Fibroblast of lung (primary cell): ENCODE measurements at regions not wholly inside any gene's neighbourhood (a gene's known extent, or its start where the extent isn't known, plus 50 kb on each side); places are given as distances from the start of the nearest gene placed in this dataset.

Experiments
- DNase-seq, 2 donors: peaks; one replicate each; pipeline versions ENCODE4 v3.0.0 to v3.0.0-alpha.2; 2010; ENCODE audit warnings: low read depth in 2 of 2
- H2AFZ ChIP-seq: 2 replicates; pipeline ENCODE4 v1.5.1; 2012; ENCODE audit warnings: low read length, control low read depth, inconsistent platforms
- H3K27ac ChIP-seq: 2 replicates; pipeline ENCODE4 v1.5.1; 2011; ENCODE audit warnings: low read length, control low read depth; ENCODE audit not compliant: insufficient read depth
- H3K27me3 ChIP-seq: 2 replicates; pipeline ENCODE4 v1.5.1; 2011; ENCODE audit warnings: mild to moderate bottlenecking, low read length; ENCODE audit not compliant: control insufficient read depth, insufficient read depth
- H3K36me3 ChIP-seq: 2 replicates; pipeline ENCODE4 v1.5.1; 2011; ENCODE audit warnings: low read length; ENCODE audit not compliant: control insufficient read depth, insufficient read depth
- H3K4me1 ChIP-seq: 2 replicates; pipeline ENCODE4 v1.5.1; 2011; ENCODE audit warnings: low read length; ENCODE audit not compliant: control insufficient read depth, insufficient read depth; ENCODE audit errors: extremely low read depth
- H3K4me2 ChIP-seq: 2 replicates; pipeline ENCODE4 v1.5.1; 2011; ENCODE audit warnings: low read length, control low read depth; ENCODE audit not compliant: insufficient read depth; ENCODE audit errors: extremely low read depth
- H3K4me3 ChIP-seq, 4 experiments: fragments of 200-600 bp in 1 of 4; sonication (generic) in 1 of 4; replicated peaks in 1 of 4; 2 replicates each; pipeline ENCODE4 v1.5.1; 2011 to 2016; ENCODE audit warnings: low read length in 4 of 4, low read depth in 3 of 4, mild to moderate bottlenecking in 3 of 4, control low read depth in 2 of 4, inconsistent platforms in 1 of 4, mixed read lengths in 1 of 4; ENCODE audit not compliant: insufficient read depth in 1 of 4; ENCODE audit errors: control extremely low read depth in 1 of 4
- H3K79me2 ChIP-seq: 2 replicates; pipeline ENCODE4 v1.5.1; 2012; ENCODE audit warnings: mild to moderate bottlenecking, low read length, inconsistent platforms; ENCODE audit not compliant: control insufficient read depth, insufficient read depth
- H3K9ac ChIP-seq: 2 replicates; pipeline ENCODE4 v1.5.1; 2011; ENCODE audit warnings: mild to moderate bottlenecking, low read length, control low read depth; ENCODE audit not compliant: insufficient read depth
- H3K9me3 ChIP-seq: 2 replicates; pipeline ENCODE4 v1.5.1; 2012; ENCODE audit warnings: low read depth, low read length; ENCODE audit not compliant: control insufficient read depth, insufficient read depth
- H4K20me1 ChIP-seq: 2 replicates; pipeline ENCODE4 v1.5.1; 2011; ENCODE audit warnings: low read length; ENCODE audit not compliant: control insufficient read depth, insufficient read depth; ENCODE audit errors: extremely low read depth
- CTCF ChIP-seq, 2 donors: IDR thresholded peaks in 1 of 2; conservative IDR thresholded peaks in 1 of 2; 1 replicate in 1 of 2; 2 replicates in 1 of 2; pipeline ENCODE4 v1.5.1; 2011 to 2012; ENCODE audit warnings: low read length in 2 of 2, control low read depth in 1 of 2, inconsistent platforms in 1 of 2, low read depth in 1 of 2, mild to moderate bottlenecking in 1 of 2
- EZH2 ChIP-seq: IDR thresholded peaks from 2 replicates; pipeline ENCODE4 v1.5.1; 2012; ENCODE audit warnings: low read length, control low read depth, mild to moderate bottlenecking; ENCODE audit errors: missing control alignments

DNA sequence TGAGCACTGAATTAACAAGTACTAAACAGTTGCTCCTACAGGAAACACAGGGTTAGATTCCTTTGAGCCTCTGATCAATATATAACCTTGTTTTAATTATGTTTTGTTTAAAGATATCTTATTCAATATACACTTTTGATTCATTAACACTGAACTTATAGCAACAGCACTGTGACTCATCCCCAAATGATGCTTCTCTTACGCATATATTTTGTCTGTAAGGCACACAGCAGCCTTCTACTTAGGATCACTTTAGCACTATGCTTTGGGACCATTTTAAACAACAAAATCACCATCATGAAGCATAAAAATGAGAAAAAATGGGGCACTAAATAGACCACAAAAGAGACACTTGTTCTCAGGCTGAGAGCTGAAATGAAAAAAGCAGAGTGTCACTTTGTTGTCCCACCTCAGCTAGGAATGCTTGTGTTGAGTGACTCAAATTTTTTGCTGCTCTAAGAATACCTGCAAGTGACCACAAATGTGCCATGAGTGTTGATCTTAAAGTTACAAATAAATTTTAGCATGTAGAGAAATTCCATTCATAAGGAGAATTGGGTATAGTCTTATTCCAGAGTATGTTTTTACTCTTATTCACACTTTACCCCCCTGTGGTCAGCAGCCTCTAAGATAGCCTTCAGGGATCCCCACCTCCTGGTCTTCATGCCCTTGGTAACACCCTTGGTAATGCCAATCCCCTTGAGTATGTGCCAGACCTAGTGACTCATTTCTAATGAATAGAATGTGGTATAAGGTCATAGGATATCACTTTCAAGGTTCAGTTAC, 252.7 kb upstream of the IL12B start:
- no peaks in the 10 kb centered on the region for H3K9me3 ChIP-seq
- no peaks in the 10 kb centered on the region for H4K20me1 ChIP-seq
- no peaks in the 10 kb centered on the region for H3K36me3 ChIP-seq
- no peak overlapping the region for H2AFZ ChIP-seq
- H3K4me3 ChIP-seq: no peak overlapping the region
- no peak overlapping the region for H3K27ac ChIP-seq
- H3K79me2 ChIP-seq: no peaks in the 10 kb centered on the region
- no peaks in the 10 kb centered on the region for H3K27me3 ChIP-seq
- TF ChIP-seq EZH2 (no peak), CTCF (conservative IDR thresholded peaks at IDR 0.05 in 1 of 2, IDR thresholded peaks at IDR 0.05 in 1 of 2; ENCODE audit: low read depth in 1 of 2, low read length in 2 of 2) (no peak)
- peak; percentile 43 to 69 for DNase-seq
- H3K4me1 ChIP-seq: no peaks in the 10 kb centered on the region
- no peak overlapping the region for H3K4me2 ChIP-seq
- no peak overlapping the region for H3K9ac ChIP-seq

DNA sequence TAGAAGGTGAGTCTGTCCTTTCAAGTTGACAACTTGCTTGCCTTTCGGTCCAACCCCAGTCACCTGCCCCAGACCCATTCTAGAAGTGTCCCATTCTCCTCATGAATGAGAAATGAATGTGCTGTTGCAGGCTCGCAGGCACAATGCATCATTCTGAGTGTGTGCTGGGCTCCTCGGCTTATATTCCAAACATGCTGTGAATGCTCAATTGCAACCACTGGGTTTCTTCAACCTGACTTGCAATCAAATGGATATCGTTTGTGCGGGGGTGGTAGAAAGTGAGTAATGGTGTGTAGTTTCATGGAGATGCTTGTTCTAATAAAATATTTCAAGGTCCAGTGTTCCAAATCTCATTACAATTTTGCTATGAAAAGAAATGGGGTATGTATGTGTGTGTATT, 256.6 kb upstream of the IL12B start:
- TF ChIP-seq EZH2: no peak
- TF ChIP-seq CTCF (conservative IDR thresholded peaks at IDR 0.05 in 1 of 2, IDR thresholded peaks at IDR 0.05 in 1 of 2; ENCODE audit: low read depth in 1 of 2, low read length in 2 of 2): no peak
- H3K4me3 ChIP-seq: no peak overlapping the region
- H4K20me1 ChIP-seq: no peaks in the 10 kb centered on the region
- no peaks in the 10 kb centered on the region for H3K27me3 ChIP-seq
- H2AFZ ChIP-seq: no peak overlapping the region
- H3K9ac ChIP-seq: no peak overlapping the region
- DNase-seq: peak in 1 of 2 donors; percentile 65
- H3K4me1 ChIP-seq: no peaks in the 10 kb centered on the region
- H3K9me3 ChIP-seq: no peaks in the 10 kb centered on the region
- no peak overlapping the region for H3K4me2 ChIP-seq
- H3K36me3 ChIP-seq: no peaks in the 10 kb centered on the region
- no peaks in the 10 kb centered on the region for H3K79me2 ChIP-seq
- no peak overlapping the region for H3K27ac ChIP-seq

DNA sequence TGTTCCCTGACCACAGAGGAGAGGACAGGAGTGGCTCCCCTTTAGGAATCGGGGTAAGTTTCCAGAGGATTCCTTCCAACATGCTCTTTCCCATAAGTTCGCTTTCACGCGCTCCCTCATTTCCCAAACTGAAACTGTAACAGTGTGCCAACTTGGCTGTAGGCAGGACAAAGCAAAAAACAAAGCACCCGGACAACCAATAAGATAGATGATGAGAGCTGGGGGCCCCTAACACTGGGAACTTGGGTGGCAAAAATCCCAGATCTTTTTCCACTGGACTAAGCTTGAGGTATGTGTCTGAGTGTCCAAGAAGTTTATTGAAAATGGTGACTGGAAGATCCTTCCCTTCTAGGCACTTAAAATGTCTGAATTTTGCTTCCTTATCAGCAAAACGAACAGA, 258.7 kb upstream of the IL12B start:
- Histone ChIP-seq H4K20me1 (no peaks in the 10 kb centered on the region), H3K27me3 (no peaks in the 10 kb centered on the region)

More for the DNA sequence above, 258.7 kb upstream of the IL12B start:
- Histone ChIP-seq H3K4me3 (no peak overlapping the region), H3K9me3 (no peaks in the 10 kb centered on the region), H3K36me3 (no peaks in the 10 kb centered on the region), H3K4me1 (no peaks in the 10 kb centered on the region), H3K27ac (no peak overlapping the region), H3K4me2 (no peak overlapping the region), H2AFZ (no peak overlapping the region), H3K9ac (no peak overlapping the region), H3K79me2 (no peaks in the 10 kb centered on the region)
- DNase-seq: peak in 1 of 2 donors; percentile 47
- TF ChIP-seq CTCF (conservative IDR thresholded peaks at IDR 0.05 in 1 of 2, IDR thresholded peaks at IDR 0.05 in 1 of 2; ENCODE audit: low read depth in 1 of 2, low read length in 2 of 2): no peak
- no peak for TF ChIP-seq EZH2
